HCEC 1CT (cell line): ENCODE measurements at regions not wholly inside any gene's neighbourhood (a gene's known extent, or its start where the extent isn't known, plus 50 kb on each side); places are given as distances from the start of the nearest gene placed in this dataset.

Source experiments
- DNase-seq: peaks from one replicate; pipeline ENCODE4 v3.0.0-alpha.2; 2017

DNA sequence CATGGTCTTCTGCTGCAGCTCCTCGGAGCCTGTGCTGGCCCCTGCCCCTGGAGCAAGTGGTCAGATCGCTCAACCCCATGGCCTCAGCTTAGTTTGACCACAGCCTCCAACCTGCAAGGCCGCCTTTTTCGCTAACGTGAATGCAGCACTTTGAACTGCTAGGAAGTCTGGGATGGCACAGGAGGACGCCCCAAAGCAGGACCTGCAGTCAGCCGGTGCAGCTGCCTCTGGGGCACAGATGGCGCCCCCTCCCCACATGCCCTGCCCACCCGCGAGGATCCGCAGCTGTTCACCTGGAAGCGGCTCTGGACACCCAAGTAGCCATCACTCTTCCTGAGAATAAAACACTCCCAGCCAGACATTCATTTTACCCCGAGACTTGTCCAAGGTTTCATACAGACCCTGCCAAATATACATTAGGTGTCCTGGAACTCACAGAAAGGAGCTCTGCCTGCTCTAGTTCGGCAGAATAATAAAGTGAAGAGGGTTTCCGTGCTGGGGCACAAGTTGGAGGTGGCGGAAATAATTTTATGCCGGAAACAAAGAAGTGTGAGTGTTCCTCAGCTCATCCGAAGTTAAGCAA is 510.1 kb downstream of the EIPR1 start:
- no peak for DNase-seq

- DNase-seq = no peak
These were observed 511.2 kb downstream of the EIPR1 start for GRCh38 chr2:2866459-2866858.

GRCh38 chr2:2862386-2862785 is 515.2 kb downstream of the EIPR1 start:
- no peak for DNase-seq

GRCh38 chr2:2861666-2862240 is 515.9 kb downstream of the EIPR1 start:
- no peak for DNase-seq

- DNase-seq = no peak
These were observed 516.9 kb downstream of the EIPR1 start for GRCh38 chr2:2860589-2861300.

DNA sequence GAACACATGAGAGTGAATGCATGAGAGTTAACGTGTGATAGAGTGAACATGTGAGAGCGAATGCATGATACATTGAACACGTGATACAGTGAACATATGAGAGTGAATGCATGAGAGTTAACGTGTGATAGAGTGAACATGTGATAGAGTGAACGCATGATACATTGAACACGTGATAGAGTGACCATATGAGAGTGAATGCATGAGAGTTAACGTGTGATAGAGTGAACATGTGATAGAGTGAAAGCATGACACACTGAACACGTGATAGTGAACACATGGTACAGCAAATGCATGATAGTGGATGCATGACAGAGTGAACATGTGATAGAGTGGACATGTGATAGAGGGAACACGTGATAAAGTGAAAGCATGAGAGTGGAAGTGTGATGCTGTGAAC is 517.9 kb downstream of the EIPR1 start:
- no peak for DNase-seq

- DNase-seq = no peak
These were observed 518.5 kb downstream of the EIPR1 start for GRCh38 chr2:2859164-2859563.

GRCh38 chr2:2856723-2857415 is 520.7 kb downstream of the EIPR1 start:
- DNase-seq = no peak

- no peak for DNase-seq
These were observed 522.3 kb downstream of the EIPR1 start for GRCh38 chr2:2855297-2855696.

- DNase-seq = no peak
These were observed 522.3 kb upstream of the MYT1L start for GRCh38 chr2:2853346-2853745.

- DNase-seq = no peak
These were observed 521.0 kb upstream of the MYT1L start for GRCh38 chr2:2851806-2852777.

GRCh38 chr2:2851316-2851715 is 520.2 kb upstream of the MYT1L start:
- no peak for DNase-seq

- no peak for DNase-seq
These were observed 519.8 kb upstream of the MYT1L start for GRCh38 chr2:2850859-2851258.

GRCh38 chr2:2850218-2850755 is 519.2 kb upstream of the MYT1L start:
- DNase-seq = no peak

DNA sequence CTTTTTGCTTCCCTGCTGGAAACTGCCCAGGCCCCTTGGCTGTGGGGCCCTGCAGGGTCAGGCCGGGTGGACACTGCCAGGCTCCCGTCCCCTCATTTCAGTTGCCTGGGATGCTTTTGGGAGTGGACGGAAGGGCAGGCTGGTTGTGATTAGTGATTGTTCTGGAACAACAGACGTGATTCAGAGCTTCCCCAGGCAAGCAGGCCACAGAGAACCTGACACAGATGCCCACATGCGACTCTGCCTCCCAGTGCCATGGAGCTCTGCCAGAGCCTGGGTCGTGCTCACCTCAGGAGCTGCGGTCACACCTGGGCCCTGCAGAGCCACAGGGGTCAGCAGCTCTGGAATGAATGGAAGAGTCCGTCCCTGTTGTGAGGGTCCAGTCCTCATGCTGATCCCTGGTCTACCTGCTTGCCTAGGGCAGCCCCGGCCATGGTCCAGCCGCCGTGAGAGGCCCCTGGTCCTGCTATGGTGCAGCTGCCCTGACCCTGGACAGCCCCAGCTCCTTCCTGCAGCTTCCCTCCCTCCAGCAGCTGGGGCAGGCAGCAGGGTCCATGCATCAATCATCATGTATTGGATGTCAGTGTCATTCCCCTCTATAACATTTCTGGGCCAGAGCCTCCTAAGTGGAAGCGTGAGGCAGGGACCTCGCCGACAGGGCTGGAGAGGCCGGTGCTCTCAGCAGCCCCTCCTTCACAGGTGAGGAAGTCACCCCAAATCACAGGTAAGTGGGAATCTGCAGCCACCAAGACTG is 518.6 kb upstream of the MYT1L start:
- DNase-seq = no peak

DNA sequence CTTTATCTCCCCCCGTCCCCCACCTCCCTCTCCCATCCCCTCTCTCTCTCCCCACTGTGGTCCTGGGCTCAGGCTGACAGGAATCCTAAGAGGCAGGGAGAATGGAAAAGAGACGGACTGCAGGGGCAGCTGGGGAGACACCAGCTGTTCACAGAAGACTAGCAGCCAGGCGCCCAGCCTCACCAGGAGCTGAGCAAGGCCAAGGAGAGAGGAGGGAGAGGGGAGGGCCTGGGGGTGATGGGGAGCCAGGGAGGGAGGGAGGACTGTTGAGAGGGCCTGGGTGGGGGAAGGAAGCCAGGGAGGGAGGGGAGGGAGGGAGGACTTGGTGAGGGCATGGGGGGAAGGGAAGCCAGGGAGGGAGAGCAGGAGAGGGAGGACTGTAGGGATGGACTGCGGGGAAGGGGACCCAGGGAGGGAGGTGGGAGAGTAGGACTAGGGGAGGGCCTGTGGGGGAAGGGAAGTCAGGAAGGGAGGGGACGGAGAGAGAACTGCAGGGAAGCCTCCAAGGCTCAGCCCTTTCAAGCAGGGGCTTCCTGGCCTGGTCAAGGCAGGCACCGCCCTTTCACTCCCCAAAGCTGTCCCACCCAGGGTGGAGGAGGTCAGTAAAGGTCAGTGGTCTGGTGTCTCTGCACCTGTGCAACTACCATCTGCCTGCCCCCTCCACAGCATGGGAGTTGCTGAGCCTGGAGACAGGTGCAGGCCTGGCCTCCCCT is 517.7 kb upstream of the MYT1L start:
- DNase-seq = no peak

DNA sequence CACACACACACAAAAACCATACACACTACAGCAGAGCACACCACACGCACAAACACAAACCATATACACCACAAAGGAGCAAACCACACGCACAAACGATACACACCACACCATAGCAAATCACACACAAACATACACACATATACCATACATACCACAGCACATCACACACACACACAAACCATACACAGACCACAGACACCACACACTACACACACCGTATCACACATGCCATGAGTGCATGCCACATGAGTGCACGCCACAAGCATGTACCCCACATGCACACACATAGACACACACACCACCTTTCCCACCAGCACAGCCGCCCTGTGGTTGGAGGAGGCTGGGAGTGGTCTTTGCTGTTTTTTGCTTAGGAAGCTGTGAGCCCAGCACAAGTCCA is 517.1 kb upstream of the MYT1L start:
- no peak for DNase-seq

DNA sequence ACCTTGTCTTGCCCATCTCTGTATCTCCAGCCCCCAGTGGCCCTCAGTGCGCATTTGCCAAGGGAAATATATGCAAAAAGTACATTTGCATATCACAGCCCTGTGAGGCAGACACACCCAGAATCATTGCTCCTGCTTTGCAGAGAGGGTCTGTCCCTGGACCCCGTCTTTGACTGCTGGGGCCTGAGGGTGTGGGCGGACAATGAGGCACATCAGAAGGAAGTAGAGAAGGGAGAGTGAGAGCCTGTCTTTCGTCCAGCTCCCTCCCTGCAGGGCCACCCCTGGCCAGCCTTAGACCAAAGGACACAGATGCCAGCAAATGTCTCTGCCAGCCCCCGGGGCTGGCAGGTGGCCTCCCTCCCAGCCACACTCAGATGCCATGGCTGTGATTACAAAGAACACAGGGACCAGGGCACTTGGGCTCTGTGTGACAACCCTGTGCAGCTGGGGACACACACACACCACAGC is 516.2 kb upstream of the MYT1L start:
- DNase-seq = no peak

DNA sequence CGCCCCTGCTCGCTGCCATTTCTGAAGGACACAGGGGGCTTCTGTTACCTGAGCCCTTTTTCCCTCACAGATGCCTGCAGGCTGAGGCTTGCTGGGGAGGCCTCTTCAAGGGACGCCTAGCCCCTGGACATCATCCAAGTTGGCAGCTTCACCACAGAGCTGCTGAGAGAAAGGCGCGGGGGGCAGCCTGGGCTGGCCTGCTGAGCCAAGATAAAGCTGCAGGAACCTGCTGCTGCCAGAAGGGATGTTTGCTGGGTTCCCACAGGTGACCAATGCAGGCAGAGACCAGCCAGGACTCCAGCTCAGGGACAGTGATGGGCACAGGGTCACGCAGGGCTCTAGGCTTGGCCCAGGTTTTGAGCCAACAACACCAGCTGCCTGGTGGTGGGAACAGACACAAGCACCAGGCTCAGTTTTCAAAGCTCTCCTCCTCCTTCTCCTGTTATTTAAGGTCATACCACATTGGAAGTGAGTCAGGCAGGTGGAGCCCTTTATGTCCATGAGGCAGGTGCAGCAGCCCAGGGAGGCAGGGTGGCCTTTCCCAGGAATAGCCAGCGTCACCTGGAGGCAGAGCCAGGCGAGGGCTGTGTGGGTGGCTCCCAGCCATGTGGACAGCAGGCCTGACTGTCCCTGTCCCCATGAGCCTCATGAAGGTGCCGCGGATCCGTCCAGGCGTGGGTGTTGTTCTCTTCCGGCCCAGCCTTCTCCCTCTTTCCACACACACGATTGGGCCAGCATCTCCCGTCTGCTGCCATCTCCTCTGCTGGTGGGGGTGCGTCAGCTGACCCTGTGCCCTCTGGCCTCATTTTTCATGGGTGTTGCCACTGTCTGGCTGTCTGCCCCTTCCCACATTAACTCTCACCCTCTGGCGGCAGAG is 515.5 kb upstream of the MYT1L start:
- DNase-seq = no peak

- no peak for DNase-seq
These were observed 514.8 kb upstream of the MYT1L start for GRCh38 chr2:2845806-2846315.
